ENCODE measurements at regions not wholly inside any gene's neighbourhood (a gene's known extent, or its start where the extent isn't known, plus 50 kb on each side); places are given as distances from the start of the nearest gene placed in this dataset.

- no peak overlapping the region for H3K4me3 ChIP-seq (ENCODE audit: low read depth, low read length)
- DNase-seq (ENCODE audit: low read depth): no peak
- TF ChIP-seq CTCF (IDR thresholded peaks at IDR 0.05; ENCODE audit: low read depth, low read length, missing control alignments): no peak
These were observed 281.6 kb downstream of the SLC6A15 start for GRCh38 chr12:84631020-84631419.

- no peak overlapping the region for H3K4me3 ChIP-seq (ENCODE audit: low read depth, low read length)
- no peak for TF ChIP-seq CTCF (IDR thresholded peaks at IDR 0.05; ENCODE audit: low read depth, low read length, missing control alignments)
- no peak for DNase-seq (ENCODE audit: low read depth)
These were observed 285.0 kb downstream of the SLC6A15 start for GRCh38 chr12:84627593-84627992.

- H3K4me3 ChIP-seq (ENCODE audit: low read depth, low read length): no peak overlapping the region
- no peak for TF ChIP-seq CTCF (IDR thresholded peaks at IDR 0.05; ENCODE audit: low read depth, low read length, missing control alignments)
- no peak for DNase-seq (ENCODE audit: low read depth)
These were observed 288.0 kb downstream of the SLC6A15 start for GRCh38 chr12:84624601-84625000.

- TF ChIP-seq CTCF (IDR thresholded peaks at IDR 0.05; ENCODE audit: low read depth, low read length, missing control alignments): no peak
- H3K4me3 ChIP-seq (ENCODE audit: low read depth, low read length): no peak overlapping the region
- DNase-seq (ENCODE audit: low read depth): no peak
These were observed 293.5 kb downstream of the SLC6A15 start for GRCh38 chr12:84619053-84619571.

GRCh38 chr12:84607170-84607819 lies 305.3 kb downstream of the SLC6A15 start:
- no peak for TF ChIP-seq CTCF (IDR thresholded peaks at IDR 0.05; ENCODE audit: low read depth, low read length, missing control alignments)
- no peak for DNase-seq (ENCODE audit: low read depth)
- H3K4me3 ChIP-seq (ENCODE audit: low read depth, low read length): no peak overlapping the region

- no peak overlapping the region for H3K4me3 ChIP-seq (ENCODE audit: low read depth, low read length)
- no peak for TF ChIP-seq CTCF (IDR thresholded peaks at IDR 0.05; ENCODE audit: low read depth, low read length, missing control alignments)
- no peak for DNase-seq (ENCODE audit: low read depth)
These were observed 306.6 kb downstream of the SLC6A15 start for GRCh38 chr12:84605983-84606382.

- TF ChIP-seq CTCF (IDR thresholded peaks at IDR 0.05; ENCODE audit: low read depth, low read length, missing control alignments): no peak
- DNase-seq (ENCODE audit: low read depth): no peak
- no peak overlapping the region for H3K4me3 ChIP-seq (ENCODE audit: low read depth, low read length)
These were observed 308.0 kb downstream of the SLC6A15 start for GRCh38 chr12:84604551-84604950.
